ENCODE measurements at regions not wholly inside any gene's neighbourhood (a gene's known extent, or its start where the extent isn't known, plus 50 kb on each side); places are given as distances from the start of the nearest gene placed in this dataset.
"Not testable (repeated sequence)": the region's sequence is repeated elsewhere in the genome, so short reads cannot be mapped to it uniquely, and the experiment has no call there.

DNA sequence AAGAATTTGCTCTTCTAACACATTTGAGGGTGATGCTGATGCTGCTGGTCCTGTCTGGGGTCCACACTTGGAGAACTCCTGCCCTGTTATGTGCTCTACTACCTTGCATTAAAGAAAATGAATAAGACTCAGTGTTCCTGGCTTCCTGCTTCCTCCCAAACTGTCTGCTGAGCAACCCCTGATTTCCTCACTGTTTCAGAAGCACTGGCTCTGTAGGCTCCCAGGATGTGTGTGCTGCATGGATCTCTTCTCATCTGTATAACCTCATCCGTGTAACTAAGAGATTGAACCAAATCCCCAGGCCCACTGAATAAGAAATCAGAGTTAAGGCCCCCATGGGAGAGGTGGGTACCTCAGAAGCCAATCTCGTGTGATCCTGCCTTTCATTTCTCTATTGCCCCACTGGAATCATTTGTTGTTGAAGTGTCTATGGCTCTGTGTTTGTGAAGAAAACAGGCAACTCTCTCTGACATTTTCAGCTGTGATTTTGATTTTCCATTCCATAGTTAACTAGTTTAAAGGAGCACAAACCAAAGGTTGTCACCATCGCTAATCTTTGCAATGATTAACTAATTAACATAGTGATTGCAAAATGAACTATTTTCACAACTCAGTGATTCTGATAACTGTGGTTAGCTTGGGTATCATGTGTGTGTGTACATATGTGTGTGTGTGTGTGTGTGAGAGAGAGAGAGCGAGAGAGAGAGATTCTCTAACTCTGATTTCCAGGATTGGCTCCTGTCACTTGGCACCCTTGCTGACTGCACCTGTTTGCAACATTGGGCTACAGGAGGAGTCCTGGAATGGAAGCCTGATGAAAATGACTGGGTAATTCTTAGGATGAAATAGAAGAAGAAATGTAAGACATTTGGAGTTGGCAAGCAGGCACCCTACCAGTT is 196.2 kb downstream of the SLC38A4 start:
- no peaks in the 10 kb centered on the region for H3K36me3 ChIP-seq (ENCODE audit: control insufficient read depth, insufficient read depth, low read length)

DNA sequence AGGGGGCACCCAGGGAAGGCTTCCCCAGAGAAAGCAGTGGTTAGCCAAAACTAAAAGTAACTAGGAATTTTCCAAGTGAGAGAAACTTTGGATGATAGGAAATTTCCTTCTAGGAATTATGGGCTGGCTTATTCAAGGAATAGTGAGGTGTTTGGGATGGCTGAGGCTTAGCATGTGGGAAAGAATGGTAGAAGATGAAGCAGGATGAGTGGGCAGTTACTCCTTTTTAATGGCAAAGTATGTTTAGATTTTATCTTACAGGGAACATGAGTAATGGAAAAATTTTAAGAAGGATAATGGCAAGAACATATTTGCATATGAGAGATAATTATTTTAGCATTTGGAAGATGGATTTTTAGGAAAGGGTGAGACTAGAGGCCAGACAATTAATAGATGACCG is 197.6 kb downstream of the SLC38A4 start:
- no peak overlapping the region for H3K27ac ChIP-seq (ENCODE audit: low read length)
- H3K27me3 ChIP-seq (ENCODE audit: control insufficient read depth, insufficient read depth, low read length), result no peaks in the 10 kb centered on the region
- WGBS (ENCODE audit: insufficient coverage), result no CpG with 5 or more reads among the region's 1 CpG
- no peaks in the 10 kb centered on the region for H3K36me3 ChIP-seq (ENCODE audit: control insufficient read depth, insufficient read depth, low read length)
- H3K4me1 ChIP-seq (ENCODE audit: control insufficient read depth, insufficient read depth, low read length), result no peaks in the 10 kb centered on the region
- DNase-seq, result no peak
- H3K9me3 ChIP-seq (replicated peaks; ENCODE audit: control insufficient read depth, low read depth, low read length), result no peaks in the 10 kb centered on the region
- H3K4me3 ChIP-seq (ENCODE audit: low read length), result no peak overlapping the region

More for the DNA sequence above, 196.2 kb downstream of the SLC38A4 start:
- peak; percentile 45 for DNase-seq
- WGBS (ENCODE audit: insufficient coverage), result 75% methylated on average over 1 of the region's 4 CpGs
- H3K4me3 ChIP-seq (ENCODE audit: low read length), result no peak overlapping the region
- H3K27me3 ChIP-seq (ENCODE audit: control insufficient read depth, insufficient read depth, low read length), result no peaks in the 10 kb centered on the region
- no peaks in the 10 kb centered on the region for H3K9me3 ChIP-seq (replicated peaks; ENCODE audit: control insufficient read depth, low read depth, low read length)
- no peaks in the 10 kb centered on the region for H3K4me1 ChIP-seq (ENCODE audit: control insufficient read depth, insufficient read depth, low read length)
- no peak overlapping the region for H3K27ac ChIP-seq (ENCODE audit: low read length)

GRCh38 chr12:46627686-46628085 is 198.1 kb downstream of the SLC38A4 start:
- 96% methylated on average over 2 of the region's 3 CpGs for WGBS (ENCODE audit: insufficient coverage)
- H3K27me3 ChIP-seq (ENCODE audit: control insufficient read depth, insufficient read depth, low read length), result no peaks in the 10 kb centered on the region
- H3K4me3 ChIP-seq (ENCODE audit: low read length), result no peak overlapping the region
- H3K36me3 ChIP-seq (ENCODE audit: control insufficient read depth, insufficient read depth, low read length), result no peaks in the 10 kb centered on the region
- DNase-seq, result no peak
- H3K9me3 ChIP-seq (replicated peaks; ENCODE audit: control insufficient read depth, low read depth, low read length), result no peaks in the 10 kb centered on the region
- no peak overlapping the region for H3K27ac ChIP-seq (ENCODE audit: low read length)
- no peaks in the 10 kb centered on the region for H3K4me1 ChIP-seq (ENCODE audit: control insufficient read depth, insufficient read depth, low read length)

DNA sequence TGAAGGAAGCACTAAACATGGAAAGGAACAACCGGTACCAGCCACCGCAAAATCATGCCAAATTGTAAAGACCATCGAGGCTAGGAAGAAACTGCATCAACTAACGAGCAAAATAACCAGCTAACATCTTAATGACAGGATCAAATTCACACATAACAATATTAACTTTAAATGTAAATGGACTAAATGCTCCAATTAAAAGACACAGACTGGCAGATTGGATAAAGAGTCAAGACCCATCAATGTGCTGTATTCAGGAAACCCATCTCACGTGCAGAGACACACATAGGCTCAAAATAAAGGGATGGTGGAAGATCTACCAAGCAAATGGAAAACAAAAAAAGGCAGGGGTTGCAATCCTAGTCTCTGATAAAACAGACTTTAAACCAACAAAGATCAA is 206.3 kb downstream of the SLC38A4 start:
- H3K36me3 ChIP-seq (ENCODE audit: control insufficient read depth, insufficient read depth, low read length); H3K4me1 ChIP-seq (ENCODE audit: control insufficient read depth, insufficient read depth, low read length); H3K4me3 ChIP-seq (ENCODE audit: low read length); H3K27ac ChIP-seq (ENCODE audit: low read length); H3K27me3 ChIP-seq (ENCODE audit: control insufficient read depth, insufficient read depth, low read length); DNase-seq; H3K9me3 ChIP-seq (replicated peaks; ENCODE audit: control insufficient read depth, low read depth, low read length): not testable (repeated sequence)
- no CpG with 5 or more reads among the region's 5 CpGs for WGBS (ENCODE audit: insufficient coverage)

DNA sequence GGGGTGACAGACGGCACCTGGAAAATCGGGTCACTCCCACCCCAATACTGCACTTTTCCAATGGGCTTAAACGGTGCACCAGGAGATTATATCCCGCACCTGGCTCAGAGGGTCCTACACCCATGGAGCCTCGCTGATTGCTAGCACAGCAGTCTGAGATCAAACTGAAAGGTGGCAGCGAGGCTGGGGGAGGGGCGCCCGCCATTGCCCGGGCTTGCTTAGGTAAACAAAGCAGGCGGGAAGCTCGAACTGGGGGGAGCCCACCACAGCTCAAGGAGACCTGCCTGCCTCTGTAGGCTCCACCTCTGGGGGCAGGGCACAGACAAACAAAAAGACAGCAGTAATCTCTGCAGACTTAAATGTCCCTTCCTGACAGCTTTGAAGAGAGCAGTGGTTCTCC is 208.1 kb downstream of the SLC38A4 start:
- not testable (repeated sequence) for DNase-seq; H3K27me3 ChIP-seq (ENCODE audit: control insufficient read depth, insufficient read depth, low read length); H3K9me3 ChIP-seq (replicated peaks; ENCODE audit: control insufficient read depth, low read depth, low read length); H3K4me1 ChIP-seq (ENCODE audit: control insufficient read depth, insufficient read depth, low read length); H3K27ac ChIP-seq (ENCODE audit: low read length); H3K36me3 ChIP-seq (ENCODE audit: control insufficient read depth, insufficient read depth, low read length); H3K4me3 ChIP-seq (ENCODE audit: low read length)
- 89% methylated on average over 5 of the region's 11 CpGs for WGBS (ENCODE audit: insufficient coverage)

DNA sequence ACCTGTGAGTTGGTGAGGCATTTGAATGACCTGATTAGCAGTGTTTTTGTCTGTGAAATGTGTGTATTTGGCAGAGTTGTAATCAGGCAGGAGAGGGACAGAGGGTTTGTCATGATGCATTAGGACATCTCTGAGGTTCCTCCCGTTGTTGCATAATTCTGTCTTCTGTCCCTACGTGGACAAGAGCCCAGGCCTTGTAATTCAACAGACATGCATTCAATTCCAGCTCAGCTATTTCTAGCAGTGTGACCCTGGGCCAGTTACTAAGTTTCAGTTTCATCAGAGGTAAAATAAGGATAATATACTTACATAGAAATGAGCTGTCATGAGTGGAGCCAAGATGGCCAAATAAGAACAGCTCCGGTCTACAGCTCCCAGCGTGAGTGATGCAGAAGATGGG is 208.6 kb downstream of the SLC38A4 start:
- H3K4me1 ChIP-seq (ENCODE audit: control insufficient read depth, insufficient read depth, low read length), result no peaks in the 10 kb centered on the region
- H3K36me3 ChIP-seq (ENCODE audit: control insufficient read depth, insufficient read depth, low read length), result no peaks in the 10 kb centered on the region
- no peaks in the 10 kb centered on the region for H3K27me3 ChIP-seq (ENCODE audit: control insufficient read depth, insufficient read depth, low read length)
- peak; percentile 51 for DNase-seq
- no CpG with 5 or more reads among the region's 4 CpGs for WGBS (ENCODE audit: insufficient coverage)
- H3K9me3 ChIP-seq (replicated peaks; ENCODE audit: control insufficient read depth, low read depth, low read length), result no peaks in the 10 kb centered on the region
- no peak overlapping the region for H3K27ac ChIP-seq (ENCODE audit: low read length)
- no peak overlapping the region for H3K4me3 ChIP-seq (ENCODE audit: low read length)

DNA sequence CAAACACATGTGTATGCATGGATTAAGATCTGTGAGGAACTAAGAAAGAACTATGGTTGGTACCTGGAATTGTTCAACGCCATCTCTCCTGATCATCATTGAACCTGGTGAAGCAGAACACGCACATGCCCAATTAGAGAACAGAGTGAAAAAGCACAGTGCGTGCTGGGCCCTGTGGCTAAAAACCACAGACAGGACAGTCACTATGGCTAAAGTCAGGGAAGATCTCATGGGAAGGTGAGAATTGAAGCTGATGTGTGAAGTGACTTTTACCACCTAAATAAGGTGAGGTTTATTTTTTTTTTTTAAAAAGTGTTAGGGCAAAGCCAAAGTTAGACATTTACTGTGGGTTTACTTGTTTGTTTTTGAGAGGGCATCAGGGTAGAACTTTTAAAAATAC is 215.0 kb downstream of the SLC38A4 start:
- Histone ChIP-seq H3K27ac (ENCODE audit: low read length) (no peak overlapping the region), H3K4me1 (ENCODE audit: control insufficient read depth, insufficient read depth, low read length) (peaks cover 2% of the 10 kb centered on the region), H3K36me3 (ENCODE audit: control insufficient read depth, insufficient read depth, low read length) (no peaks in the 10 kb centered on the region), H3K9me3 (replicated peaks; ENCODE audit: control insufficient read depth, low read depth, low read length) (no peaks in the 10 kb centered on the region), H3K4me3 (ENCODE audit: low read length) (no peak overlapping the region), H3K27me3 (ENCODE audit: control insufficient read depth, insufficient read depth, low read length) (no peaks in the 10 kb centered on the region)
- no peak for DNase-seq
- 100% methylated on average over 3 of the region's 3 CpGs for WGBS (ENCODE audit: insufficient coverage)

DNA sequence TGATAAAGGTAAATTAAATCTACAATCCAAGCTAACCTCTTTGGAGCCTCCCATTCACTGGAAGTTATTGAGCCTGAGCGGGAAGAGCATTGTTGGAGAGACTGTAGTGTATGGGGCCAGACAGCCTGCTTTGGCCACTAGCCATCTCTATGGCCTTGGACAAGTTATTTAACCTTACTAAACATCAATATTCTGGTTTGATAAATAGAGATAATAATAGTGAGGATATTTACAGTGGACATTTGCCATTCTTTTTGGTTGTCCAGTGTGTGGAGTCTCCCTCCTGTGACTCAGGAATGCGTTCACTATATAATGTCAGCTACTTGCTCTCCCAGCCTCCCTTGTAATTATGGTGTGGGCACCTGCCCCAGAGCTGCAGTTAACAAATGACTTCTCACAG is 216.1 kb downstream of the SLC38A4 start:
- H3K4me3 ChIP-seq (ENCODE audit: low read length), result no peak overlapping the region
- H3K4me1 ChIP-seq (ENCODE audit: control insufficient read depth, insufficient read depth, low read length), result peaks cover 2% of the 10 kb centered on the region
- WGBS (ENCODE audit: insufficient coverage), result no CpG with 5 or more reads among the region's 2 CpGs
- H3K27ac ChIP-seq (ENCODE audit: low read length), result no peak overlapping the region
- no peaks in the 10 kb centered on the region for H3K36me3 ChIP-seq (ENCODE audit: control insufficient read depth, insufficient read depth, low read length)
- H3K9me3 ChIP-seq (replicated peaks; ENCODE audit: control insufficient read depth, low read depth, low read length), result no peaks in the 10 kb centered on the region
- no peak for DNase-seq
- H3K27me3 ChIP-seq (ENCODE audit: control insufficient read depth, insufficient read depth, low read length), result no peaks in the 10 kb centered on the region

GRCh38 chr12:46609273-46609623 is 216.5 kb downstream of the SLC38A4 start:
- Histone ChIP-seq H3K4me1 (ENCODE audit: control insufficient read depth, insufficient read depth, low read length) (peaks cover 2% of the 10 kb centered on the region), H3K27ac (ENCODE audit: low read length) (no peak overlapping the region), H3K27me3 (ENCODE audit: control insufficient read depth, insufficient read depth, low read length) (no peaks in the 10 kb centered on the region), H3K9me3 (replicated peaks; ENCODE audit: control insufficient read depth, low read depth, low read length) (no peaks in the 10 kb centered on the region), H3K4me3 (ENCODE audit: low read length) (no peak overlapping the region), H3K36me3 (ENCODE audit: control insufficient read depth, insufficient read depth, low read length) (no peaks in the 10 kb centered on the region)
- 80% methylated on average over 1 of the region's 1 CpG for WGBS (ENCODE audit: insufficient coverage)
- DNase-seq, result no peak

- Histone ChIP-seq H3K4me3 (ENCODE audit: low read length) (no peak overlapping the region), H3K27ac (ENCODE audit: low read length) (no peak overlapping the region), H3K27me3 (ENCODE audit: control insufficient read depth, insufficient read depth, low read length) (no peaks in the 10 kb centered on the region), H3K4me1 (ENCODE audit: control insufficient read depth, insufficient read depth, low read length) (peaks cover 2% of the 10 kb centered on the region), H3K9me3 (replicated peaks; ENCODE audit: control insufficient read depth, low read depth, low read length) (no peaks in the 10 kb centered on the region), H3K36me3 (ENCODE audit: control insufficient read depth, insufficient read depth, low read length) (no peaks in the 10 kb centered on the region)
- WGBS (ENCODE audit: insufficient coverage), result no CpG with 5 or more reads among the region's 1 CpG
- DNase-seq, result peak; percentile 65
These were observed 217.1 kb downstream of the SLC38A4 start for GRCh38 chr12:46608431-46609272.
